NCI-H2107 treated with DMSO at 0.1 percent for 48 hours (cell line): ENCODE measurements at regions not wholly inside any gene's neighbourhood (a gene's known extent, or its start where the extent isn't known, plus 50 kb on each side); places are given as distances from the start of the nearest gene placed in this dataset.
"Not testable (repeated sequence)": the region's sequence is repeated elsewhere in the genome, so short reads cannot be mapped to it uniquely, and the experiment has no call there.

Experiments
- DNase-seq: peaks from one replicate; lab custom pipeline; 2025; ENCODE audit not compliant: unreplicated experiment; lab: John Stamatoyannopoulos, UW

GRCh38 chr18:10332452-10332851 is 122.0 kb upstream of the APCDD1 start:
- no peak for DNase-seq

DNA sequence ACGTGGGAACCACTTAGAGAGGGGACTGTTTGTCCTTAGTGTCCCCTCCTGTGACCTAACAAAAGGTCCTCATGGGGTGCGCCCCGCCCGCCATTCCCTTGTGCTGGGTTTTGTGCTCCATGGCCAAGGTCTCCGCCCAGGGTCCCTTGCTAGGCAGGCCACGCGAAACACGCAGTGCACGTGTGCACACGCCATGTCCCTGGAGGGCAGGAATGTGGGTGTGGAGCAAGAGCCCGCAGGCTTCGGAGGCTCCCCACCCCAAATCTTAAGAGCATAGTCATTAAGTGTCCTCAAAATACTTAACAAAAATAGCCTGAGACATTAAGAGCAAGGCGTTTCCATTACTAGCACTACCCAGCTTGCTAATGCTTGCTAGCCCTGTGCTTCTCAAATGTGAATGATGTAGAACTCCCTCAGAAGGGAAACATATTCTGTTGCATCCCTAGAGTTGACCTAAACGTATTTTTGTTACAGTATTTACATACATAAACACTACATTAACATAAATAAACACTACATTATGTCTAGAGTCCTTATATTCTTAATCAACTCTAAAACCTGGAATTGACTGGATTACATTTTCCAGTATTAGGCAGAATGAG is 117.6 kb upstream of the APCDD1 start:
- DNase-seq, result no peak

DNA sequence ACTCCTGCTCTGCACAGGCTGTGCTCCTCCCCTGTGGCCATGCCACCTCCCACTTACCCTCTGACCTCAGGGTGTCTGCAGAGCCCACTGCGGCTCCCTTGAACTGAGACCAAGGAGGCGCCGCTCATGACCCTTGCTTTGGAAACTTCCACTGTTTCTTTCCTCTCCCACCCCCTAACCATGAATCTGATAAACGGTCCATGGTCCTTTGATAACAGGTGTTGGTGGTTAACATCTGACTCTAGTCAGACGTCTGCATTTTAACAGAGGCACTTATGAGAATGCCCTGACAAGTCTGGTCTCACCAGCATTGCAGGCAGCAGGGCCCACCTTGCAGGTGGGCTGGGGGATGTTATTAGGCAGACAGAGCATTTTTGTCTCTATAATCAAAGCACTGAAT is 113.6 kb upstream of the APCDD1 start:
- no peak for DNase-seq

GRCh38 chr18:10343778-10344177 is 110.7 kb upstream of the APCDD1 start:
- no peak for DNase-seq

- DNase-seq, result no peak
Observed at GRCh38 chr18:10346749-10347415, 107.6 kb upstream of the APCDD1 start.

GRCh38 chr18:10349561-10349960 is 104.9 kb upstream of the APCDD1 start:
- no peak for DNase-seq

GRCh38 chr18:10350661-10351060 is 103.8 kb upstream of the APCDD1 start:
- no peak for DNase-seq

DNA sequence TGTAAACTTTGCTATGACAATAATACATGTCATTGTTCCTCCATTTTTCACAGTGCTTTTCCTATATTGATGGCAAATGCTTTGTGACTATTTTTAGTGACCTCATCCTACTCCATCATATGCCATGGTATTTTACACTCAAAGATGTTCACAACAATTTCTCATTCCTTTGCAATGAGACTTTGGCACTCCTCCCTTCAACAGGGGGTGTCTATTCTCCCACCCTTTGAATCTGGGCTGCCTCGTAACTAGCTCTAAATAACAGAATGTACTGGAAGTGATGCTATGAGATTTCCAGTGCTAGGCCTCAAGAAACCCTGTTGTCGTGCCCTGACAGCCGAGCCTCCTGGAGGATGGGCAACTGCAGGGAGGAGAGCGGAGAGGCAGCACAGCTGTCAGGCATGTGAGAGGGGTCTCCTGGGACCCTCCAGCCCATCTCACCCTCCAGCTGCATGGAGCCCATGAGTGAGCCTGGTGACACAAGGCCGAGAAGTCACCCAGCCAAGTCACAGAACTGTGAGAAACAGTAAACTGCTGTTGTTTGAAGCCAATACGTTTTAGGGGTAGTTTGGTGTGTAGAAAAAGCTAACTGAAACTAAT is 103.1 kb upstream of the APCDD1 start:
- DNase-seq, result no peak

GRCh38 chr18:10351858-10352257 is 102.6 kb upstream of the APCDD1 start:
- DNase-seq, result no peak

DNA sequence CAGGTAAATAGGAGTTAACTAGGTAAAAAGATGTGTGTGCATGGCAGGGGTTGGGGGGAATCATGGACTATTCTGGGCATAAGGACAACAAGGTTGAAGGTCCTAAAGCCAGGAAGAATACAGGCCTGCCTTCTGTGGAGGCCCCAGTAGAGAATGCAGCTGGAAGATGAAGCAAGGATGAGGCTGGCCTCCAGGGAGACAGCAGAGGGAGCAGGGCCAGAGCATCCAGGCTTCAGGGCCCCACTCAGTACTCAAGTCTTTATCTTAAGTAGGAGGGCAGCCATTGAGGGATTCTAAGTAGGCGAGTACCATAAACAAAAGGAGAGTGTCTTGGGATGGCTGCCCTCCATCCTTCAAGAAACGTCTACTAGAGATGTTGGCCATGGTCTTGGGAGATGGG is 101.8 kb upstream of the APCDD1 start:
- DNase-seq, result no peak

GRCh38 chr18:10353791-10354190 is 100.6 kb upstream of the APCDD1 start:
- no peak for DNase-seq

DNA sequence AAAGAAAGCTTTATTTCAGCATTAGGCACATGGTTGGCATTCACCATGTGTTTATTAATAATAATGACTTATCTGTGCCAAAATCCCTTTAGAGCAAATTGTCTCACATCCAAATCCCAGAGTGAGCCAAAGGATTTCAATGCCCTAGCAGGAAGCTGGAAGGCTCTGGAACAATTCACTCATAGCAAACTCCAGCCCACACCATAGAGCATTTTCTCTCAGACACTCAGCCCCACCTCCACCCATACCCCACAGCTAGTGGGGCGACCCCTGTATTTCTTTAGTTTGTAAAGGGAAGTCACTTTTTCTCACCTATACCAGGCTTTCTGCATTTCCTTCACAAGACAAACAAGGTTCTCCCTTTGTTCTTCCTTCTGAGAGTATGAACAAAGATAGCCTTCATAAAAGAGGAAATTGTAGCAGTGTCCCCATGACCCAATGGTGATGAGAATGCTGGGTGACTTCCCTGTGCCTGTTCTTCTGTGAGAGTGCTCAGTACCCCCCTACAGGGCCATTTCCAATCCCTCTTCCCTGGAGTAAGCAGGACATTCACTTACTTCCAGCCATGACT is 100.1 kb upstream of the APCDD1 start:
- DNase-seq, result no peak

GRCh38 chr18:10354890-10355289 is 99.5 kb upstream of the APCDD1 start:
- DNase-seq, result no peak

DNA sequence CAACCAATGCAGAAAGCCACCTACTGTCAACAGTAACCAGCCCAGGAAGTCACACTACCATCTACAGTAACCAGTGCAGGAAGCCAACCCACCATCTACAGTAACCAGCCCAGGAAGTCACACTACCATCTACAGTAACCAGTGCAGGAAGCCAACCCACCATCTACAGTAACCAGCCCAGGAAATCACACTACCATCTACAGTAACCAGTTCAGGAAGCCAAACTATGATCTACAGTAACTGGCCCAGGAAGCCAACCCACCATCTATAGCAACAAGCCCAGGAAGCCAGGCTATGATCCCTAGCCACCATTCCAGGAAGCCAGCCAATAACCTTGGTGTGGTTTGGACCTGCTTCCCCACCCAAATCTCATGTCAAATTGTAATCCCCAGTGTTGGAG is 97.4 kb upstream of the APCDD1 start:
- not testable (repeated sequence) for DNase-seq

GRCh38 chr18:10361660-10362059 is 92.8 kb upstream of the APCDD1 start:
- DNase-seq, result no peak

- no peak for DNase-seq
Observed at GRCh38 chr18:10365021-10365500, 89.4 kb upstream of the APCDD1 start.

GRCh38 chr18:10365901-10366300 is 88.5 kb upstream of the APCDD1 start:
- DNase-seq, result no peak

DNA sequence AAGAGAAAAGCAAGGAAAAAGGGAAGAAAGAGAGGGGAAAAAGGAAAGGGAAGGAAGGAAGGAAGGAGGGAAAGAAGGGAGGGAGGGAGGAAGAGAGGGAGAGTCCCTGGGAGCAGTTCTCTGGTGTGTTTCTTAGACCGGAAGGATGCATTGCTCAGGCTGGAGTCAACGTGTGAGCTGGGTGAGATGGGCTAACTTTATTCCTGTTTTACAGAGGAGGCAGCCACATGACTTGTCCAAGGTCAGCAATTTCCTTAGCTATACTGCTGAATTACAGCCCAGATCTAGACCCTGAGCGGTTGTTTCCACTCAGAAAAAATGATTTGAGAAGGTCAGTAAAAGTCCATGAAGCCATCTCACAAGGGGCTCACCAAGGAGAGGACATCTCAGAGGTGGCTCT is 86.6 kb upstream of the APCDD1 start:
- DNase-seq, result no peak

- no peak for DNase-seq
Observed at GRCh38 chr18:10368456-10369453, 85.7 kb upstream of the APCDD1 start.

GRCh38 chr18:10370716-10371115 is 83.7 kb upstream of the APCDD1 start:
- DNase-seq, result no peak

DNA sequence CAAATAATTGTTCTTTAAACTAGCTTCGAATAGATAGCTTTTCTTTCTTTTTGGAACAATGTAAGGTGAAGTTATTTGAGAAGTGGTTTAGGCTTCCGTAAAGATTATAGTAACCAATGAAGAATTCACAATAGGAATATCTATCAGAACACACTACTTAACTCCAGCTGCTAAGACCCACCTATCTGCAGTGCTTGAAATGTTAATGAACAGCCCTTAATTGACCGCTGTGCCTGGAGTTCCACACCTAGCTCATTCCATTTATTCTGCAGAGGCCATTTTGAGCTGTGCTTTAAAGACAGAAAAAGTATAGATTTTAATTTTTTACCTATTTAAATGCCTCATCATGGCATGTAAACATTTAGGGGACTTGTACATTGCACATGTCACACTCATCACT is 83.3 kb upstream of the APCDD1 start:
- DNase-seq, result no peak
